Keratinocyte (primary cell): ENCODE measurements at regions not wholly inside any gene's neighbourhood (a gene's known extent, or its start where the extent isn't known, plus 50 kb on each side); places are given as distances from the start of the nearest gene placed in this dataset.

Source experiments
- DNase-seq: peaks from one replicate; pipeline ENCODE4 v3.0.0-alpha.2; 2011; ENCODE audit warnings: low read depth, missing footprints, low spot score
- FAIRE-seq: peaks from 2 replicates; lab custom pipeline; 2011; peaks lifted over from hg19 to GRCh38; lab: Jason Lieb, UNC
- H2AFZ ChIP-seq: 2 replicates; pipeline ENCODE4 v1.6.0; 2012; ENCODE audit warnings: low read length, control low read depth, inconsistent platforms; ENCODE audit not compliant: control insufficient read depth
- H3K27ac ChIP-seq: 2 replicates; pipeline ENCODE4 v1.5.1; 2011; ENCODE audit warnings: low read length; ENCODE audit not compliant: control insufficient read depth, insufficient read depth
- H3K27me3 ChIP-seq: 3 replicates; pipeline ENCODE4 v1.6.0; 2011; ENCODE audit warnings: low read length; ENCODE audit not compliant: control insufficient read depth, insufficient read depth; ENCODE audit errors: extremely low read depth
- H3K36me3 ChIP-seq, 2 experiments: 2 replicates in 1 of 2; 3 replicates in 1 of 2; pipeline ENCODE4 v1.5.1; 2011; ENCODE audit warnings: low read length in 2 of 2, mild to moderate bottlenecking in 1 of 2; ENCODE audit not compliant: control insufficient read depth in 2 of 2, insufficient read depth in 2 of 2; ENCODE audit errors: extremely low read depth in 1 of 2
- H3K4me1 ChIP-seq: 3 replicates; pipeline ENCODE4 v1.5.1; 2011; ENCODE audit warnings: low read length; ENCODE audit not compliant: control insufficient read depth, insufficient read depth; ENCODE audit errors: extremely low read depth
- H3K4me2 ChIP-seq: 3 replicates; pipeline ENCODE4 v1.6.0; 2011; ENCODE audit warnings: low read depth, low read length; ENCODE audit not compliant: control insufficient read depth, insufficient read depth; ENCODE audit errors: extremely low read depth
- H3K4me3 ChIP-seq, 3 experiments: fragments of 200-600 bp in 1 of 3; sonication (generic) in 1 of 3; 2 replicates in 2 of 3; 3 replicates in 1 of 3; pipeline ENCODE4 v1.5.1; 2011 to 2016; ENCODE audit warnings: low read length in 3 of 3, mild to moderate bottlenecking in 3 of 3, control low read depth in 2 of 3, inconsistent platforms in 1 of 3, low read depth in 1 of 3, mixed read lengths in 1 of 3, mixed run types in 1 of 3, moderate library complexity in 1 of 3; ENCODE audit not compliant: control insufficient read depth in 2 of 3, insufficient read depth in 2 of 3; ENCODE audit errors: extremely low read depth in 1 of 3
- H3K79me2 ChIP-seq: 2 replicates; pipeline ENCODE4 v1.6.0; 2012; ENCODE audit warnings: low read length; ENCODE audit not compliant: control insufficient read depth, insufficient read depth
- H3K9ac ChIP-seq: 3 replicates; pipeline ENCODE4 v1.6.0; 2011; ENCODE audit warnings: low read length; ENCODE audit not compliant: control insufficient read depth, insufficient read depth; ENCODE audit errors: extremely low read depth
- H3K9me1 ChIP-seq: 3 replicates; pipeline ENCODE4 v1.6.0; 2011; ENCODE audit warnings: low read length; ENCODE audit not compliant: control insufficient read depth, insufficient read depth; ENCODE audit errors: extremely low read depth
- H3K9me3 ChIP-seq: 2 replicates; pipeline ENCODE4 v1.5.1; 2012; ENCODE audit warnings: low read depth, low read length; ENCODE audit not compliant: control insufficient read depth
- H4K20me1 ChIP-seq: 3 replicates; pipeline ENCODE4 v1.6.0; 2011; ENCODE audit warnings: low read length; ENCODE audit not compliant: control insufficient read depth, insufficient read depth; ENCODE audit errors: extremely low read depth
- EZH2 ChIP-seq: IDR thresholded peaks from one replicate; pipeline ENCODE4 v1.6.1; 2012; ENCODE audit warnings: inconsistent platforms, mild to moderate bottlenecking, low read length, moderate library complexity
- dilution Hi-C: fragments of 300-500 bp; cut with MboI; formaldehyde crosslinking; loops from one replicate; pipeline ENCODE4 v1.7.0; 2020; ENCODE audit warnings: low sequenced_read_pairs; ENCODE audit not compliant: extremely low pct_ligation_motif_present
- TF ChIP-seq, protein P1 (sequence below), 3 experiments: IDR thresholded peaks in 1 of 3; conservative IDR thresholded peaks in 1 of 3; optimal IDR thresholded peaks in 1 of 3; 2 replicates in 2 of 3; 3 replicates in 1 of 3; pipeline versions ENCODE3 to v1.5.1; 2011; ENCODE audit warnings: low read length in 3 of 3, mild to moderate bottlenecking in 3 of 3, moderate library complexity in 2 of 3, control low read depth in 1 of 3, inconsistent platforms in 1 of 3; ENCODE audit not compliant: insufficient read depth in 2 of 3; ENCODE audit errors: extremely low read depth in 1 of 3

- H3K4me1 ChIP-seq: no peaks in the 10 kb centered on the region
- no peak overlapping the region for H3K27ac ChIP-seq
- DNase-seq (no peak), FAIRE-seq (no peak)
- H3K36me3 ChIP-seq: no peaks in the 10 kb centered on the region
- dilution Hi-C loops: no loop called here
- no peak overlapping the region for H3K4me2 ChIP-seq
- H3K27me3 ChIP-seq: no peaks in the 10 kb centered on the region
- no peaks in the 10 kb centered on the region for H3K9me1 ChIP-seq
- no peak overlapping the region for H3K4me3 ChIP-seq
- TF ChIP-seq, protein P1, sequence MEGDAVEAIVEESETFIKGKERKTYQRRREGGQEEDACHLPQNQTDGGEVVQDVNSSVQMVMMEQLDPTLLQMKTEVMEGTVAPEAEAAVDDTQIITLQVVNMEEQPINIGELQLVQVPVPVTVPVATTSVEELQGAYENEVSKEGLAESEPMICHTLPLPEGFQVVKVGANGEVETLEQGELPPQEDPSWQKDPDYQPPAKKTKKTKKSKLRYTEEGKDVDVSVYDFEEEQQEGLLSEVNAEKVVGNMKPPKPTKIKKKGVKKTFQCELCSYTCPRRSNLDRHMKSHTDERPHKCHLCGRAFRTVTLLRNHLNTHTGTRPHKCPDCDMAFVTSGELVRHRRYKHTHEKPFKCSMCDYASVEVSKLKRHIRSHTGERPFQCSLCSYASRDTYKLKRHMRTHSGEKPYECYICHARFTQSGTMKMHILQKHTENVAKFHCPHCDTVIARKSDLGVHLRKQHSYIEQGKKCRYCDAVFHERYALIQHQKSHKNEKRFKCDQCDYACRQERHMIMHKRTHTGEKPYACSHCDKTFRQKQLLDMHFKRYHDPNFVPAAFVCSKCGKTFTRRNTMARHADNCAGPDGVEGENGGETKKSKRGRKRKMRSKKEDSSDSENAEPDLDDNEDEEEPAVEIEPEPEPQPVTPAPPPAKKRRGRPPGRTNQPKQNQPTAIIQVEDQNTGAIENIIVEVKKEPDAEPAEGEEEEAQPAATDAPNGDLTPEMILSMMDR (optimal IDR thresholded peaks at IDR 0.05 in 1 of 3, IDR thresholded peaks at IDR 0.05 in 1 of 3, conservative IDR thresholded peaks at IDR 0.05 in 1 of 3; ENCODE audit: extremely low read depth in 1 of 3, insufficient read depth in 2 of 3, low read length in 3 of 3): no peak
- no peak for TF ChIP-seq EZH2
- no peaks in the 10 kb centered on the region for H3K79me2 ChIP-seq
- H3K9me3 ChIP-seq: no peaks in the 10 kb centered on the region
- no peak overlapping the region for H2AFZ ChIP-seq
- no peak overlapping the region for H3K9ac ChIP-seq
- H4K20me1 ChIP-seq: no peaks in the 10 kb centered on the region
Observed at GRCh38 chr6:84853901-84854300, 89.5 kb upstream of the TBX18 start.

DNA sequence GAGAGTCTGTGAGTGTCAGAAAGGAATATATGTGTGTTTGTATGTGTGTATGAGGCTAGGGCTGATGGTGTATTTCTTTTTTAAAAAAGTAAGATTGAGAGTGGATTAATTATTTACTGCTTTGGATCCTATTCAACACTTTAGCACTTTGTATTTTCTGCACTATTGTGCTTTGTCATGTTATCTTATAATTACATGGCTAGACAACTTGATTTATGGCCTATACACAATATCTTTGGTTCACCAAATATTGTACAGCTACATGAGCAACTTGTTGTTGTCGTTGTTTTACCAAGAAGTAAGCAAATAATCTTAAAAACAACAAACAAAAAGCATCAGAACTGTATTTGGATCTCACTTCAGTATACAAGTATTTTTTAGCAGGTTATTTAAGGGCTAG is 84.6 kb upstream of the TBX18 start:
- Histone ChIP-seq H3K4me2 (no peak overlapping the region), H3K9me3 (no peaks in the 10 kb centered on the region), H3K27me3 (no peaks in the 10 kb centered on the region), H3K27ac (no peak overlapping the region), H3K4me3 (no peak overlapping the region), H3K79me2 (no peaks in the 10 kb centered on the region), H4K20me1 (no peaks in the 10 kb centered on the region), H3K4me1 (no peaks in the 10 kb centered on the region), H3K9ac (no peak overlapping the region), H2AFZ (no peak overlapping the region), H3K36me3 (no peaks in the 10 kb centered on the region), H3K9me1 (no peaks in the 10 kb centered on the region)
- dilution Hi-C loops: no loop called here
- TF ChIP-seq EZH2: no peak
- TF ChIP-seq, protein P1 (optimal IDR thresholded peaks at IDR 0.05 in 1 of 3, IDR thresholded peaks at IDR 0.05 in 1 of 3, conservative IDR thresholded peaks at IDR 0.05 in 1 of 3; ENCODE audit: extremely low read depth in 1 of 3, insufficient read depth in 2 of 3, low read length in 3 of 3): no peak
- DNase-seq (no peak), FAIRE-seq (no peak)
